Testis (tissue), 2 donors: ENCODE measurements at regions not wholly inside any gene's neighbourhood (a gene's known extent, or its start where the extent isn't known, plus 50 kb on each side); places are given as distances from the start of the nearest gene placed in this dataset.

Experiments used
- DNase-seq: peaks from one replicate; pipeline ENCODE4 v3.0.0-alpha.2; 2019
- H3K27ac ChIP-seq, 2 donors: fragments of 200-600 bp; sonication (generic); one replicate each; pipeline ENCODE4 v1.5.1; 2019
- H3K27me3 ChIP-seq: fragments of 200-600 bp; sonication (generic); one replicate; pipeline ENCODE4 v1.5.1; 2019
- H3K36me3 ChIP-seq: fragments of 200-600 bp; sonication (generic); one replicate; pipeline ENCODE4 v1.5.1; 2017; ENCODE audit warnings: low read depth; ENCODE audit errors: missing control alignments
- H3K4me1 ChIP-seq: fragments of 200-600 bp; sonication (generic); one replicate; pipeline ENCODE4 v1.5.1; 2019
- H3K4me3 ChIP-seq, 2 donors: fragments of 200-600 bp; sonication (generic); one replicate each; pipeline ENCODE4 v1.5.1; 2017 to 2019
- H3K9me3 ChIP-seq: fragments of 200-600 bp; sonication (generic); one replicate; pipeline ENCODE4 v1.5.1; 2017
- POLR2A ChIP-seq: fragments of 450-650 bp; IDR thresholded peaks from one replicate; pipeline ENCODE4 v1.6.1; 2017; ENCODE audit warnings: antibody characterized with exemption, mild to moderate bottlenecking, moderate library complexity
- WGBS, 2 donors: methylation state at CpG; one replicate each; pipeline ENCODE4 v1.1.5; 2018; 5-methylcytosine and 5-hydroxymethylcytosine counted together
- intact Hi-C: fragments of 100-400 bp; cut with DNase I; formaldehyde crosslinking; loops from one replicate; pipeline ENCODE4 v1.15.1; 2023; ENCODE audit warnings: low total_unique reads
- TF ChIP-seq, protein P1 (sequence below), 3 experiments: fragments of 450-650 bp in 2 of 3; fragments of 200-600 bp in 1 of 3; sonication (generic) in 1 of 3; IDR thresholded peaks; one replicate each; pipeline ENCODE4 v1.5.1; 2016 to 2019; ENCODE audit warnings: antibody characterized with exemption in 3 of 3, mild to moderate bottlenecking in 2 of 3, moderate library complexity in 1 of 3

DNA sequence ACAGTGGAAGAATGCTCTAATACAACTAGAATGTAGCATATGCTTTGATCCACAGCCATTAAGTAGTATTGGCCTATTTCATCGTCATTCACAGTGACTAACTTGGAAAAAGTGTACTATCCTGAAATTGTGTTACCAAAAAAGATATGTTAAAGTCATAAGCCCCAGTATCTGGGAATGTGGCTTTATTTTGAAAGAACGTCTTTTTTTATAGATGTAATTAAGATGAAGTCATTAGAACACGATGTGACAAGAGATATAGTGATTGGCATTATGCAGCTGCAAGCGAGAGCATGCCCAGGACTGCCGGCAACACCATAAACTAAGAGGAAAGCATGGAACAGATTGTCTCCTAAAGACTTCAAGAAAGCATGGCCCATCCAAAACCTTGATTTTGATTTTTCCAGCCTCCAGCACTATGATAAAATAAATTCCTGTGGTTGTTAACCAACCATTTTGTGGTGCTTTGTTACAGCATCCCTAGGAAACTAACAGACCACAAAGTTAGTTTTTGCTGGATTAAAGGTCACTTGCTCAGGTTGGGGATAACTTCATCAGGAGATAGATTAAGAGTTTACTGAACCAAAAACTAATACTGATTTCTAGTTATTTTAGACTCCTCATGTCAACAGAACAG, 870.6 kb upstream of the LRRC4C start:
- Histone ChIP-seq H3K4me1 (no peaks in the 10 kb centered on the region), H3K27me3 (no peaks in the 10 kb centered on the region), H3K27ac (no peak overlapping the region), H3K9me3 (no peaks in the 10 kb centered on the region), H3K36me3 (no peaks in the 10 kb centered on the region), H3K4me3 (no peak overlapping the region)
- no peak for DNase-seq
- no peak for TF ChIP-seq POLR2A
- TF ChIP-seq, protein P1, sequence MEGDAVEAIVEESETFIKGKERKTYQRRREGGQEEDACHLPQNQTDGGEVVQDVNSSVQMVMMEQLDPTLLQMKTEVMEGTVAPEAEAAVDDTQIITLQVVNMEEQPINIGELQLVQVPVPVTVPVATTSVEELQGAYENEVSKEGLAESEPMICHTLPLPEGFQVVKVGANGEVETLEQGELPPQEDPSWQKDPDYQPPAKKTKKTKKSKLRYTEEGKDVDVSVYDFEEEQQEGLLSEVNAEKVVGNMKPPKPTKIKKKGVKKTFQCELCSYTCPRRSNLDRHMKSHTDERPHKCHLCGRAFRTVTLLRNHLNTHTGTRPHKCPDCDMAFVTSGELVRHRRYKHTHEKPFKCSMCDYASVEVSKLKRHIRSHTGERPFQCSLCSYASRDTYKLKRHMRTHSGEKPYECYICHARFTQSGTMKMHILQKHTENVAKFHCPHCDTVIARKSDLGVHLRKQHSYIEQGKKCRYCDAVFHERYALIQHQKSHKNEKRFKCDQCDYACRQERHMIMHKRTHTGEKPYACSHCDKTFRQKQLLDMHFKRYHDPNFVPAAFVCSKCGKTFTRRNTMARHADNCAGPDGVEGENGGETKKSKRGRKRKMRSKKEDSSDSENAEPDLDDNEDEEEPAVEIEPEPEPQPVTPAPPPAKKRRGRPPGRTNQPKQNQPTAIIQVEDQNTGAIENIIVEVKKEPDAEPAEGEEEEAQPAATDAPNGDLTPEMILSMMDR (IDR thresholded peaks at IDR 0.05): no peak
- intact Hi-C loops: no loop called here
- WGBS, 2 donors: 59 to 60% methylated on average over 5 of the region's 5 CpGs

DNA sequence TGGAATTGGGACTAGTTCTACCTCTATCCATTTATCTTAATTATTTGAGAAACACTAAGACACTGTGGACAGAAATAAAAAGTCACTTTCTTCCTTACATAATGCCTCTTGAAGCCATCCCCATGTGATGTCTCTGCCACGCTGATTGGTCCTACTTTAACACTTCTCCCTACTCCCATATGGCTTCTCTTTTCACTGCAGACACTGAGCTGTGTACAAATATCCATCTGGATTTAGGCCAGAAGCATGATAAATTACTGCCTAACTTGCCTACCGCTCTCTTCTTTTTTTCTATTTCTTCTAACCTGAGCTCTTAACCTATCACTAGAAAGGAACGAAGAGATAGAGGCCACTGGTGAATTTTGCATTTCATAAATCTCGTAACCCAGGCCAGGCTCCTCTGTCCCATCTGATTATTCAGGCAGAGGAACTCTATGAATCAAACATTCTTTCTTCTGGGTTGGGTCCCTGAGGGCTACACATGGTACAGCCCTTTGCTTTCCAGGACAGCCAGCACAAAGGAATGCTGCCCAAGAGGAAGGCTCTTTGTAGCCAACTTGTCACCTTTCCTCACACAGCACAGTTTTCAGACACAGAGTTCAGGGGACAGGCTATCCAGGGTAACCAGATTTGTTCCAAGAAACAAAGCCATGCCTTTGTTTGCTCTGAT, 878.5 kb upstream of the LRRC4C start:
- no peaks in the 10 kb centered on the region for H3K9me3 ChIP-seq
- intact Hi-C loops: no loop called here
- WGBS, 2 donors: 64 to 75% methylated on average over 4 of the region's 4 CpGs
- no peak for DNase-seq
- no peak overlapping the region for H3K27ac ChIP-seq
- TF ChIP-seq, protein P1 (IDR thresholded peaks at IDR 0.05): no peak
- no peak for TF ChIP-seq POLR2A
- no peak overlapping the region for H3K4me3 ChIP-seq
- H3K27me3 ChIP-seq: no peaks in the 10 kb centered on the region
- H3K36me3 ChIP-seq: no peaks in the 10 kb centered on the region
- no peaks in the 10 kb centered on the region for H3K4me1 ChIP-seq

DNA sequence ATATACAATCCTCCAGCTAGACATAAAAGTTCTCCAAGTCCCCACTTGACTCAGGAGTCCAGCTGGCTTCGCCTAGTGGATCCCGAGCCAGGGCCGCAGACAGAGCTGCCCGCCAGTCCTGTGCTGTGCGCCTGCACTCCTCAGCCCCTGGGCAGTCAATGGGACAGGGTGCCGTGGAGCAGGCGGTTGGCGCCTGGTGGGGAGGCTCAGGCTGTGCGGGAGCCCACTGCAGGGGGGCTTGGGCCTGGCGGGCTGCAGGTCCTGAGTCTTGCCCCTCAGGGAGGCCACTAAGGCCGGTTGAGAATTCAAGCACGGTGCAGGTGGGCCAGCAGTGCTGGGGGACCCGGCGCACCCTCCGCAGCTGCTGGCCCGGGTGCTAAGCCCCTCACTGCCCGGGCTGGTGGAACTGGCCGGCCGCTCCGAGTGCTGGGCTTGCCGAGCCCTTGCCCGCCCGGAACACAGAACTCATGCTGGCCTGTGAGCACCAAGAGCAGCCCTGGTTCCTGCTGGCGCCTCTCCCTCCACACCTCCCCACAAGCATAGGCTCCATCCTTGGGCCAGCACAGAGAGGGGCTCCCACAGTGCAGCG, 884.8 kb upstream of the LRRC4C start:
- Histone ChIP-seq H3K4me1 (no peaks in the 10 kb centered on the region), H3K4me3 (no peak overlapping the region), H3K9me3 (no peaks in the 10 kb centered on the region), H3K36me3 (no peaks in the 10 kb centered on the region), H3K27me3 (no peaks in the 10 kb centered on the region), H3K27ac (no peak overlapping the region)
- TF ChIP-seq, protein P1 (IDR thresholded peaks at IDR 0.05): no peak
- TF ChIP-seq POLR2A: no peak
- no peak for DNase-seq
- intact Hi-C loops: no loop called here
- WGBS, 2 donors: 79 to 97% methylated on average over 7 to 16 of the region's 25 CpGs

- H3K27ac ChIP-seq: no peak overlapping the region
- no peaks in the 10 kb centered on the region for H3K27me3 ChIP-seq
- DNase-seq: no peak
- no peaks in the 10 kb centered on the region for H3K36me3 ChIP-seq
- no peaks in the 10 kb centered on the region for H3K9me3 ChIP-seq
- no peaks in the 10 kb centered on the region for H3K4me1 ChIP-seq
- no peak overlapping the region for H3K4me3 ChIP-seq
- intact Hi-C loops: no loop called here
- no peak for TF ChIP-seq POLR2A
- TF ChIP-seq, protein P1 (IDR thresholded peaks at IDR 0.05): no peak
Observed at GRCh38 chr11:42345933-42346332, 886.5 kb upstream of the LRRC4C start.
